IMR-90 (cell line): ENCODE measurements at regions not wholly inside any gene's neighbourhood (a gene's known extent, or its start where the extent isn't known, plus 50 kb on each side); places are given as distances from the start of the nearest gene placed in this dataset.
A peak's percentile ranks its signal among the peaks of the same experiment; 100 is the strongest.

ENCODE experiments used
- ATAC-seq: fragments of 200-7000 bp; cut with Tn5 transposase; 2 replicates; pipeline ENCODE4 v1.9.1; 2020; ENCODE audit warnings: low read depth, mild to moderate bottlenecking, moderate library complexity
- BruUV-seq: library from RNA; stranded (reverse); fragments of 400-500 nt; replicated peaks from 2 replicates; lab custom pipeline; 2021; lab: Mats Ljungman, UMichigan
- CTCF ChIA-PET: fragments of 300-600 bp; formaldehyde crosslinking; extraction: SDS; loops from one replicate; lab custom pipeline; 2021; ENCODE audit warnings: antibody characterized with exemption; lab: Yijun Ruan, JAX
- POLR2A ChIA-PET: fragments of 300-600 bp; sonication (Branson Sonifier 250); formaldehyde crosslinking; loops from one replicate; lab custom pipeline; 2022; ENCODE audit warnings: antibody characterized with exemption; ENCODE audit not compliant: unreplicated experiment; lab: Charles Lee
- DNase-seq: peaks from one replicate; pipeline ENCODE4 v3.0.0; 2013
- H2AFZ ChIP-seq: replicated peaks from 2 replicates; pipeline ENCODE3; 2013; ENCODE audit warnings: low read length, mild to moderate bottlenecking; ENCODE audit not compliant: poor library complexity
- H2AK5ac ChIP-seq: 2 replicates; pipeline ENCODE4 v1.6.1; 2013; ENCODE audit warnings: low read depth, low read length, inconsistent platforms
- H2AK9ac ChIP-seq: replicated peaks from 2 replicates; pipeline ENCODE3; 2013; ENCODE audit warnings: mild to moderate bottlenecking, low read depth, low read length, moderate library complexity; ENCODE audit not compliant: poor library complexity
- H2BK120ac ChIP-seq: 2 replicates; pipeline ENCODE4 v1.6.1; 2013; ENCODE audit warnings: low read depth, low read length, inconsistent platforms
- H2BK15ac ChIP-seq: 3 replicates; pipeline ENCODE4 v1.6.1; 2013; ENCODE audit warnings: low read depth, low read length, inconsistent platforms
- H2BK20ac ChIP-seq: 2 replicates; pipeline ENCODE4 v1.6.1; 2013; ENCODE audit warnings: low read depth, mild to moderate bottlenecking, inconsistent platforms, low read length, moderate library complexity
- H2BK5ac ChIP-seq: 2 replicates; pipeline ENCODE4 v1.6.1; 2013; ENCODE audit warnings: mild to moderate bottlenecking, low read depth, low read length, inconsistent platforms; ENCODE audit not compliant: poor library complexity, severe bottlenecking
- H3K14ac ChIP-seq: replicated peaks from 2 replicates; pipeline ENCODE4 v1.6.1; 2013; ENCODE audit warnings: low read depth, low read length, inconsistent platforms
- H3K18ac ChIP-seq: 2 replicates; pipeline ENCODE4 v1.6.1; 2013; ENCODE audit warnings: low read depth, low read length, control low read depth
- H3K23ac ChIP-seq: 2 replicates; pipeline ENCODE4 v1.6.1; 2013; ENCODE audit warnings: low read depth, low read length, inconsistent platforms
- H3K27ac ChIP-seq: 2 replicates; pipeline ENCODE4 v1.5.1; 2013; ENCODE audit warnings: mild to moderate bottlenecking, control low read depth, low read length; ENCODE audit not compliant: insufficient read depth
- H3K27me3 ChIP-seq: 2 replicates; pipeline ENCODE4 v1.6.1; 2013; ENCODE audit warnings: low read length; ENCODE audit not compliant: control insufficient read depth, insufficient read depth
- H3K36me3 ChIP-seq: 2 replicates; pipeline ENCODE4 v1.6.1; 2013; ENCODE audit warnings: low read length, mixed read lengths; ENCODE audit not compliant: control insufficient read depth, insufficient read depth
- H3K4ac ChIP-seq: 2 replicates; pipeline ENCODE4 v1.6.1; 2013; ENCODE audit warnings: low read depth, low read length, inconsistent platforms
- H3K4me1 ChIP-seq: 2 replicates; pipeline ENCODE4 v1.6.1; 2013; ENCODE audit warnings: low read length, mixed read lengths; ENCODE audit not compliant: control insufficient read depth, insufficient read depth
- H3K4me2 ChIP-seq: 2 replicates; pipeline ENCODE4 v1.6.1; 2013; ENCODE audit warnings: low read depth, mild to moderate bottlenecking, control low read depth, low read length, moderate library complexity
- H3K4me3 ChIP-seq: 2 replicates; pipeline ENCODE4 v1.5.1; 2013; ENCODE audit warnings: low read depth, mild to moderate bottlenecking, control low read depth, low read length, moderate library complexity; ENCODE audit not compliant: insufficient read depth
- H3K56ac ChIP-seq: 2 replicates; pipeline ENCODE4 v1.6.1; 2013; ENCODE audit warnings: low read length, inconsistent platforms; ENCODE audit not compliant: insufficient read depth; ENCODE audit errors: extremely low read depth
- H3K79me1 ChIP-seq, 2 experiments: 2 replicates each; pipeline ENCODE4 v1.6.1; 2013; ENCODE audit warnings: low read length in 2 of 2, inconsistent platforms in 1 of 2, low read depth in 1 of 2
- H3K9ac ChIP-seq: 2 replicates; pipeline ENCODE4 v1.6.1; 2013; ENCODE audit warnings: low read depth, low read length, control low read depth
- H3K9me1 ChIP-seq: 2 replicates; pipeline ENCODE4 v1.6.1; 2013; ENCODE audit warnings: low read length, inconsistent platforms; ENCODE audit not compliant: insufficient read depth
- H3K9me3 ChIP-seq: 2 replicates; pipeline ENCODE4 v1.6.1; 2013; ENCODE audit warnings: low read length; ENCODE audit not compliant: control insufficient read depth, insufficient read depth
- H4K20me1 ChIP-seq: 2 replicates; pipeline ENCODE4 v1.6.1; 2013; ENCODE audit warnings: low read length, inconsistent platforms; ENCODE audit not compliant: insufficient read depth
- H4K5ac ChIP-seq: 2 replicates; pipeline ENCODE4 v1.6.1; 2013; ENCODE audit warnings: mild to moderate bottlenecking, low read depth, low read length, control low read depth
- H4K8ac ChIP-seq, 2 experiments: 2 replicates each; pipeline ENCODE4 v1.6.1; 2013; ENCODE audit warnings: low read depth in 2 of 2, low read length in 2 of 2, control low read depth in 1 of 2, inconsistent platforms in 1 of 2
- H4K91ac ChIP-seq: 2 replicates; pipeline ENCODE4 v1.6.1; 2013; ENCODE audit warnings: low read depth, low read length, inconsistent platforms; ENCODE audit not compliant: insufficient read depth
- CEBPB ChIP-seq: IDR thresholded peaks from 2 replicates; pipeline ENCODE4 v1.6.1; 2012; ENCODE audit warnings: low read depth, low read length, improper control_type of control experiment
- ELK1 ChIP-seq: fragments of 150-350 bp; IDR thresholded peaks from 2 replicates; pipeline ENCODE4 v1.6.1; 2016; ENCODE audit warnings: low read depth, mild to moderate bottlenecking, low read length, moderate library complexity, borderline replicate concordance
- WGBS, 2 experiments: methylation state at CpG; one replicate each; pipeline versions ENCODE4 v1.1.5 to v1.1.7; 2013; ENCODE audit warnings: missing lambda C conversion rate in 2 of 2; ENCODE audit not compliant: insufficient read length in 1 of 2; ENCODE audit errors: extremely low coverage in 2 of 2; 5-methylcytosine and 5-hydroxymethylcytosine counted together
- dilution Hi-C: fragments of 300-500 bp; cut with HindIII; formaldehyde crosslinking; loops from one replicate; pipeline ENCODE4 v1.14.3; 2018; ENCODE audit warnings: low sequenced_read_pairs; ENCODE audit not compliant: unreplicated experiment
- in situ Hi-C: fragments of 300-500 bp; cut with MboI; formaldehyde crosslinking; loops from 3 replicates; pipeline ENCODE4 v1.14.3; 2019; ENCODE audit warnings: low sequenced_read_pairs, inconsistent platforms, mixed read lengths
- intact Hi-C: fragments of 100-400 bp; cut with micrococcal nuclease; formaldehyde crosslinking; loops from 2 replicates; pipeline ENCODE4 v1.10.0; 2022

GRCh38 chr2:12006850-12007249, 260.4 kb downstream of the LPIN1 start:
- H3K4me2 ChIP-seq = no peak overlapping the region
- H2AFZ ChIP-seq = peak overlapping the region; percentile 25
- TF ChIP-seq CEBPB (peak; percentile 70), ELK1 (no peak)

More at GRCh38 chr2:12006850-12007249, 260.4 kb downstream of the LPIN1 start:
- peak; percentile 50 for DNase-seq
- no peak overlapping the region for H4K91ac ChIP-seq
- 0 out of 4 replicates have a peak overlapping the region, but pooled peaks of 1 of the 2 experiments have one; percentile 28 for H4K8ac ChIP-seq
- no peak overlapping the region for H2BK15ac ChIP-seq
- BruUV-seq = no TSS peak
- no peak overlapping the region for H2BK20ac ChIP-seq
- H3K14ac ChIP-seq = 0 out of 2 replicates have a peak overlapping the region, but pooled peaks have one; percentile 23
- no peak overlapping the region for H3K56ac ChIP-seq
- H3K18ac ChIP-seq = no peak overlapping the region; the same call in 1 of the 2 replicates
- ChIA-PET POLR2A (no interaction called here), CTCF (no interaction called here)
- no peak overlapping the region for H4K5ac ChIP-seq
- H3K9me3 ChIP-seq = no peaks in the 10 kb centered on the region
- peak; percentile 73 for ATAC-seq
- in situ Hi-C loops (no loop called here), dilution Hi-C loops (no loop called here), intact Hi-C loops (loop anchor here (5.0 kb wide), 1 partner anchor 710 kb away; the partner anchor contains the start of gene TRIB2)
- no peak overlapping the region for H2AK5ac ChIP-seq
- no peaks in the 10 kb centered on the region; the same call in 1 of the 2 replicates for H3K9me1 ChIP-seq
- H3K27ac ChIP-seq = no peak overlapping the region
- no peak overlapping the region for H3K23ac ChIP-seq
- H2BK5ac ChIP-seq = no peak overlapping the region
- H3K27me3 ChIP-seq = no peaks in the 10 kb centered on the region
- no peak overlapping the region for H3K9ac ChIP-seq
- H4K20me1 ChIP-seq = no peaks in the 10 kb centered on the region
- H3K4me1 ChIP-seq = peaks cover 5% of the 10 kb centered on the region; the same call in 1 of the 2 replicates
- no peaks in the 10 kb centered on the region for H3K79me1 ChIP-seq
- H3K36me3 ChIP-seq = no peaks in the 10 kb centered on the region
- H3K4ac ChIP-seq = no peak overlapping the region
- H3K4me3 ChIP-seq = no peak overlapping the region
- no peak overlapping the region for H2AK9ac ChIP-seq
- 0% methylated on average over 3 of the region's 4 CpGs; no CpG with 5 or more reads in 1 of the 2 experiments for WGBS, 2 experiments
- peak overlapping the region; percentile 17 for H2BK120ac ChIP-seq
